ENCODE measurements at regions not wholly inside any gene's neighbourhood (a gene's known extent, or its start where the extent isn't known, plus 50 kb on each side); places are given as distances from the start of the nearest gene placed in this dataset.

DNA sequence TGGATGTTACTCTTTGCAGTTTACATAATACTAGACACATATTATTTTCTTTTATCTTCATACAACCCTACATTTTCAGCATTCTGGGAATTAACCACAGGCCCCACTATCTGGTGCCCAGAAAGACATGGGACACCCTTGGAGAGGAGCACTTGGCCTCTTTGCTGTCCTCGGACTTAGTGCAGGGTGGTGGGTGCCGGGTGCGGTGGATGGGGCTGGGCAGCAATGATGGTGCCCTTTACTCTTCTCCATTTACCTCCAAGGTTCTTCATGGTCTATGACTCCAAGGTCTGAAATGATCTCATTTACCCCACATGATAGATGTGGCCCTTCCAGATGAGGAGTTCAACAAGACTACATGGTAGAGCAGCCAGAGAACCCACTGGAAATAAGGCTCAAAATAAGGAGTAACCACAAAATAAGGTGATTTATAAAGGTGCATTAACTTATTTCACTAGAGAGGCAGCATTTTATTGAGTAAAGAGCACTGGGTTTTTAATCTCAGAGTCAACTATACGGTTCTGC lies 56.2 kb upstream of the IGFBP3 start:
- TF ChIP-seq EZH2 (IDR thresholded peaks at IDR 0.05) = no peak
- TF ChIP-seq, protein P1, sequence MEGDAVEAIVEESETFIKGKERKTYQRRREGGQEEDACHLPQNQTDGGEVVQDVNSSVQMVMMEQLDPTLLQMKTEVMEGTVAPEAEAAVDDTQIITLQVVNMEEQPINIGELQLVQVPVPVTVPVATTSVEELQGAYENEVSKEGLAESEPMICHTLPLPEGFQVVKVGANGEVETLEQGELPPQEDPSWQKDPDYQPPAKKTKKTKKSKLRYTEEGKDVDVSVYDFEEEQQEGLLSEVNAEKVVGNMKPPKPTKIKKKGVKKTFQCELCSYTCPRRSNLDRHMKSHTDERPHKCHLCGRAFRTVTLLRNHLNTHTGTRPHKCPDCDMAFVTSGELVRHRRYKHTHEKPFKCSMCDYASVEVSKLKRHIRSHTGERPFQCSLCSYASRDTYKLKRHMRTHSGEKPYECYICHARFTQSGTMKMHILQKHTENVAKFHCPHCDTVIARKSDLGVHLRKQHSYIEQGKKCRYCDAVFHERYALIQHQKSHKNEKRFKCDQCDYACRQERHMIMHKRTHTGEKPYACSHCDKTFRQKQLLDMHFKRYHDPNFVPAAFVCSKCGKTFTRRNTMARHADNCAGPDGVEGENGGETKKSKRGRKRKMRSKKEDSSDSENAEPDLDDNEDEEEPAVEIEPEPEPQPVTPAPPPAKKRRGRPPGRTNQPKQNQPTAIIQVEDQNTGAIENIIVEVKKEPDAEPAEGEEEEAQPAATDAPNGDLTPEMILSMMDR (IDR thresholded peaks at IDR 0.05 in 2 of 3, conservative IDR thresholded peaks at IDR 0.05 in 1 of 3; ENCODE audit: borderline replicate concordance in 1 of 3, insufficient read depth in 1 of 3, low read depth in 2 of 3, low read length in 2 of 3) = no peak
- TF ChIP-seq ZNF274 (IDR thresholded peaks at IDR 0.05; ENCODE audit: low read depth, low read length) = no peak
